ENCODE measurements at regions not wholly inside any gene's neighbourhood (a gene's known extent, or its start where the extent isn't known, plus 50 kb on each side); places are given as distances from the start of the nearest gene placed in this dataset.
"Not testable (repeated sequence)": the region's sequence is repeated elsewhere in the genome, so short reads cannot be mapped to it uniquely, and the experiment has no call there.

DNA sequence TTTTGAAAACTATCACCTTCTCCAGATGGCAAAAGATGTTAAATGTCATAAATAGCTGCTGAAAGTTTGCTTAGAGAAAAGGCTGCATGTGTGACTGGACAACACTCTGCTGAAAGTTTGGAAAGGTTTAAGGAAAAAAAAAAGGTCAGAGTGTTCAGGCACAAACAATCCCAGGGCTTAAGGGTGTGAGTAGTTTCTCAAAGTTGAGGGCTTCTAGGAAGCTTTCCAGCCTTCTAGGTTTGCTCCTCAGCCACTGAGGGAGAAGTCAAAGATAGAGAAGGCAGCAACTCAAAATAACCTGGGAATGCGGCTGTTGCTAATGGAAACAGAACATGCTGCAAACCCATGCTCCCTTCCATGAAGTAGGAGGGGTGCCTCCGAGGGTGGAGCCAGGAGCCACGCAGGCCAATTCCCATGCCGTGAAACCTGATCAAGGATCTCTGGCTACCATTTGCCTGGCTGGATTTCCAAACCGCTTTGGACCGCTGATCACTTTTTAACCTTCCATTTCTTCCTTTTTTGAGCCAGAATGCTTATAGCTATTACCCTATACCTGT lies 88.0 kb downstream of the TEX51 start:
- TF ChIP-seq ZNF174 (tag by site-specific recombination; IDR thresholded peaks at IDR 0.05), result no peak
- no peak overlapping the region for H3K27ac ChIP-seq (ENCODE audit: extremely low read depth, low read depth, low read length)
- ChIA-PET POLR2A (no interaction called here), CTCF (no interaction called here)
- H3K9me3 ChIP-seq (ENCODE audit: control insufficient read depth, insufficient read depth, low read depth, low read length), result no peaks in the 10 kb centered on the region
- H3K4me1 ChIP-seq (ENCODE audit: control insufficient read depth, insufficient read depth, low read length), result no peaks in the 10 kb centered on the region
- no peak overlapping the region for H3K4me3 ChIP-seq (ENCODE audit: low read depth, low read length)
- no peaks in the 10 kb centered on the region for H3K36me3 ChIP-seq (ENCODE audit: control insufficient read depth in 2 of 2, insufficient read depth in 1 of 2, low read length in 2 of 2)

DNA sequence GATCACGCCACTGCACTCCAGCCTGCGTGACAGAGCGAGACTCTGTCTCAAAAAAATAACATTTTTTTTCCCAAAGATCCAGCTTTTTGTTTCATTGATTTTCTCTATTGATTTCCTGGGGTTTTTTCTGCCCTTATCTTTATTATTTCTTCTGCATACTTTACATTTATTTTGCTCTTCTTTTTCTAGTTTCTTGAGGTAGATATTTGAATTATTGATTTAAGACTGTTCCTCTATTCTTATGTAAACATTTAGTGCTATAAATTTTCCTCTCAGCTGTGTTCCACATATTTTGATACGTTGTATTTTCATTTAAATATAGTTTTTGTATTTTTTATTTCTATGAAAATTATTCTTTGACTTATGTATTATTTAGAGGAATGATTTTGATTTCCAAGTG lies 89.8 kb downstream of the TEX51 start:
- Histone ChIP-seq H3K4me1 (ENCODE audit: control insufficient read depth, insufficient read depth, low read length) (no peaks in the 10 kb centered on the region), H3K9me3 (ENCODE audit: control insufficient read depth, insufficient read depth, low read depth, low read length) (no peaks in the 10 kb centered on the region), H3K27ac (ENCODE audit: extremely low read depth, low read depth, low read length) (no peak overlapping the region), H3K4me3 (ENCODE audit: low read depth, low read length) (no peak overlapping the region), H3K36me3 (ENCODE audit: control insufficient read depth in 2 of 2, insufficient read depth in 1 of 2, low read length in 2 of 2) (no peaks in the 10 kb centered on the region)
- CTCF ChIA-PET, result no interaction called here
- POLR2A ChIA-PET, result no interaction called here
- no peak for TF ChIP-seq EGR2 (tag by site-specific recombination; IDR thresholded peaks at IDR 0.05; ENCODE audit: low read depth)
- TF ChIP-seq ZNF549 (tag by site-specific recombination; IDR thresholded peaks at IDR 0.05), result no peak
- TF ChIP-seq, protein P1, sequence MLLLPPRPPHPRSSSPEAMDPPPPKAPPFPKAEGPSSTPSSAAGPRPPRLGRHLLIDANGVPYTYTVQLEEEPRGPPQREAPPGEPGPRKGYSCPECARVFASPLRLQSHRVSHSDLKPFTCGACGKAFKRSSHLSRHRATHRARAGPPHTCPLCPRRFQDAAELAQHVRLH (tag by site-specific recombination; IDR thresholded peaks at IDR 0.05), result no peak
- no peak for TF ChIP-seq GFI1B (tag by site-specific recombination; IDR thresholded peaks at IDR 0.05)
- TF ChIP-seq KLF7 (tag by site-specific recombination; IDR thresholded peaks at IDR 0.05; ENCODE audit: borderline replicate concordance), result no peak
- no peak for TF ChIP-seq ZNF23 (tag by site-specific recombination; IDR thresholded peaks at IDR 0.05; ENCODE audit: borderline replicate concordance)
- TF ChIP-seq, protein P2, sequence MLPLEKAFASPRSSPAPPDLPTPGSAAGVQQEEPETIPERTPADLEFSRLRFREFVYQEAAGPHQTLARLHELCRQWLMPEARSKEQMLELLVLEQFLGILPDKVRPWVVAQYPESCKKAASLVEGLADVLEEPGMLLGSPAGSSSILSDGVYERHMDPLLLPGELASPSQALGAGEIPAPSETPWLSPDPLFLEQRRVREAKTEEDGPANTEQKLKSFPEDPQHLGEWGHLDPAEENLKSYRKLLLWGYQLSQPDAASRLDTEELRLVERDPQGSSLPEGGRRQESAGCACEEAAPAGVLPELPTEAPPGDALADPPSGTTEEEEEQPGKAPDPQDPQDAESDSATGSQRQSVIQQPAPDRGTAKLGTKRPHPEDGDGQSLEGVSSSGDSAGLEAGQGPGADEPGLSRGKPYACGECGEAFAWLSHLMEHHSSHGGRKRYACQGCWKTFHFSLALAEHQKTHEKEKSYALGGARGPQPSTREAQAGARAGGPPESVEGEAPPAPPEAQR (tag by site-specific recombination; IDR thresholded peaks at IDR 0.05), result no peak
- TF ChIP-seq GLIS2 (tag by site-specific recombination; IDR thresholded peaks at IDR 0.05), result no peak

DNA sequence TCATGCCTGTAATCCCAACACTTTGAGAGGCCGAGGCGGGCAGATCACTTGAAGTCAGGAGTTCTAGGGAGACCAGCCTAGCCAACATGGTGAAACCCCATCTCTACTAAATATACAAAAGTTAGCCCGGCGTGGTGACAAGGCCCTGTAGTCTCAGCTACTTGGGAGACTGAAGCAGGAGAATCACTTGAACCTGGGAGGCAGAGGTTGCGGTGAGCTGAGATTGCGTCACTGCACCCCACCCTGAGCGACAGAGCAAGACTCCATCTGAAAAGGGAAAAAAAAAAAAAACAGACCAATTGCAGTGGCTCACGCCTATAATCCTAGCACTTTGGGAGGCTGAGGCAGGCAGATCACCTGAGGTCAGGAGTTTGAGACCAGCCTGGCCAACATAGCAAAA lies 90.4 kb downstream of the TEX51 start:
- H3K36me3 ChIP-seq (ENCODE audit: control insufficient read depth in 2 of 2, insufficient read depth in 1 of 2, low read length in 2 of 2); H3K9me3 ChIP-seq (ENCODE audit: control insufficient read depth, insufficient read depth, low read depth, low read length); H3K4me1 ChIP-seq (ENCODE audit: control insufficient read depth, insufficient read depth, low read length); H3K4me3 ChIP-seq (ENCODE audit: low read depth, low read length); H3K27ac ChIP-seq (ENCODE audit: extremely low read depth, low read depth, low read length); POLR2A ChIA-PET: not testable (repeated sequence)
- CTCF ChIA-PET, result interaction anchor here (0.6 kb wide), 1 partner anchor 1507 kb away, joined by 3 read pairs; no protein-coding TSS in a partner anchor

DNA sequence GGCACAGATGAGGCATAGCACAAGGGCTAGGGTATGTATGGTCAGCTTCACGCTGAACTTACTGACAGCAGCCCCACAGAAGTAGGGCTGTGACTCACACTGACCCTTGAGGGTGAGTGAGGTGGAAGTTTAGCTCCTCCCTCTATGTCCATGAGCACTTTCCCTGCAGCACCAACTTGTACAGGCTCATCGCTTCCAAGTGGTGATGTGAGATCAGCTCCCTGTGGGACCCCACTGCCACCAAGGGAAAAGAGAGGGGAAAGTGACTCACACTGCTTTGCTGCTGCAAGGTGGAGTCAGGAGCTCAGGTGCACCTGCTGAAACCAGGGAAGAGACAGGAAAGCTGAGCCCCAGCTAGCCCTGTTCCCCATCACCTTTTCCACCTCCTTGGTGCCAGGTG lies 91.5 kb downstream of the TEX51 start:
- POLR2A ChIA-PET, result no interaction called here
- CTCF ChIA-PET, result interaction anchor here (0.6 to 1.3 kb wide), 3 partner anchors 19 to 121 kb away, joined by 3 to 7 read pairs (median 3); no protein-coding TSS in a partner anchor
- no peaks in the 10 kb centered on the region for H3K4me1 ChIP-seq (ENCODE audit: control insufficient read depth, insufficient read depth, low read length)
- no peaks in the 10 kb centered on the region for H3K36me3 ChIP-seq (ENCODE audit: control insufficient read depth in 2 of 2, insufficient read depth in 1 of 2, low read length in 2 of 2)
- no peak for TF ChIP-seq ZNF529 (tag by site-specific recombination; IDR thresholded peaks at IDR 0.05; ENCODE audit: insufficient replicate concordance)
- TF ChIP-seq ZNF677 (tag by site-specific recombination; IDR thresholded peaks at IDR 0.05), result no peak
- 0 out of 2 replicates have a peak, but pooled peaks have one; percentile 1 for TF ChIP-seq SCRT2 (tag by site-specific recombination; IDR thresholded peaks at IDR 0.05)
- H3K4me3 ChIP-seq (ENCODE audit: low read depth, low read length), result no peak overlapping the region
- no peaks in the 10 kb centered on the region for H3K9me3 ChIP-seq (ENCODE audit: control insufficient read depth, insufficient read depth, low read depth, low read length)
- H3K27ac ChIP-seq (ENCODE audit: extremely low read depth, low read depth, low read length), result no peak overlapping the region
